ENCODE measurements at regions not wholly inside any gene's neighbourhood (a gene's known extent, or its start where the extent isn't known, plus 50 kb on each side); places are given as distances from the start of the nearest gene placed in this dataset.

GRCh38 chr7:84686373-84686772 is 491.8 kb upstream of the SEMA3A start:
- TF ChIP-seq POLR2A (IDR thresholded peaks at IDR 0.05) = no peak
- TF ChIP-seq CTCF (IDR thresholded peaks at IDR 0.05) = no peak
- no peak for TF ChIP-seq EP300 (IDR thresholded peaks at IDR 0.05)

Measured in ovary (tissue), 3 donors.